ENCODE measurements at regions not wholly inside any gene's neighbourhood (a gene's known extent, or its start where the extent isn't known, plus 50 kb on each side); places are given as distances from the start of the nearest gene placed in this dataset.

- Mint-ChIP-seq H3K4me1 (ENCODE audit: low read depth in 2 of 2) (no peaks in the 10 kb centered on the region), H3K27ac (no peak overlapping the region), H3K36me3 (no peaks in the 10 kb centered on the region), H3K27me3 (peaks cover 22 to 26% of the 10 kb centered on the region in 2 donors), H3K4me3 (no peak overlapping the region), H3K9me3 (no peaks in the 10 kb centered on the region)
- DNase-seq (ENCODE audit: low spot score) (no peak), ATAC-seq (peak in 1 of 2 donors; percentile 8)
Observed at GRCh38 chr3:127395663-127396355, 108.0 kb upstream of the PRR20G start.

- DNase-seq (ENCODE audit: low spot score) = no peak
- peaks cover 18 to 20% of the 10 kb centered on the region in 2 donors for H3K27me3 Mint-ChIP-seq
- no peak overlapping the region for H3K4me3 Mint-ChIP-seq
- no peaks in the 10 kb centered on the region for H3K36me3 Mint-ChIP-seq
- no peaks in the 10 kb centered on the region for H3K4me1 Mint-ChIP-seq (ENCODE audit: low read depth in 2 of 2)
- no peak overlapping the region for H3K27ac Mint-ChIP-seq
- H3K9me3 Mint-ChIP-seq = no peaks in the 10 kb centered on the region
- no peak for ATAC-seq
Observed at GRCh38 chr3:127394984-127395662, 107.3 kb upstream of the PRR20G start.

- peaks cover 18 to 19% of the 10 kb centered on the region in 2 donors for H3K27me3 Mint-ChIP-seq
- H3K4me3 Mint-ChIP-seq = no peak overlapping the region
- ATAC-seq = no peak
- no peaks in the 10 kb centered on the region for H3K36me3 Mint-ChIP-seq
- no peaks in the 10 kb centered on the region for H3K4me1 Mint-ChIP-seq (ENCODE audit: low read depth in 2 of 2)
- DNase-seq (ENCODE audit: low spot score) = no peak
- no peaks in the 10 kb centered on the region for H3K9me3 Mint-ChIP-seq
- no peak overlapping the region for H3K27ac Mint-ChIP-seq
Observed at GRCh38 chr3:127394031-127394430, 106.2 kb upstream of the PRR20G start.

- Mint-ChIP-seq H3K27me3 (peaks cover 17 to 19% of the 10 kb centered on the region in 2 donors), H3K4me1 (ENCODE audit: low read depth in 2 of 2) (no peaks in the 10 kb centered on the region), H3K4me3 (no peak overlapping the region), H3K9me3 (no peaks in the 10 kb centered on the region), H3K36me3 (no peaks in the 10 kb centered on the region), H3K27ac (no peak overlapping the region)
- ATAC-seq = peak in 1 of 2 donors; percentile 8
- no peak for DNase-seq (ENCODE audit: low spot score)
Observed at GRCh38 chr3:127393131-127393820, 105.4 kb upstream of the PRR20G start.

- Mint-ChIP-seq H3K4me1 (ENCODE audit: low read depth in 2 of 2) (no peaks in the 10 kb centered on the region), H3K27ac (no peak overlapping the region), H3K9me3 (no peaks in the 10 kb centered on the region), H3K27me3 (peaks cover 11 to 12% of the 10 kb centered on the region in 2 donors), H3K4me3 (no peak overlapping the region), H3K36me3 (no peaks in the 10 kb centered on the region)
- DNase-seq (ENCODE audit: low spot score) = no peak
- no peak for ATAC-seq
Observed at GRCh38 chr3:127392156-127392490, 104.3 kb upstream of the PRR20G start.

- no peak for DNase-seq (ENCODE audit: low spot score)
- H3K4me1 Mint-ChIP-seq (ENCODE audit: low read depth in 2 of 2) = no peaks in the 10 kb centered on the region
- H3K4me3 Mint-ChIP-seq = no peak overlapping the region
- H3K9me3 Mint-ChIP-seq = no peaks in the 10 kb centered on the region
- no peaks in the 10 kb centered on the region for H3K36me3 Mint-ChIP-seq
- no peak overlapping the region for H3K27ac Mint-ChIP-seq
- no peak for ATAC-seq
- H3K27me3 Mint-ChIP-seq = peaks cover 8 to 11% of the 10 kb centered on the region in 2 donors
Observed at GRCh38 chr3:127391436-127392155, 103.8 kb upstream of the PRR20G start.

- no peaks in the 10 kb centered on the region for H3K4me1 Mint-ChIP-seq (ENCODE audit: low read depth in 2 of 2)
- no peak overlapping the region for H3K4me3 Mint-ChIP-seq
- peaks cover 0 to 8% of the 10 kb centered on the region in 2 donors for H3K27me3 Mint-ChIP-seq
- DNase-seq (ENCODE audit: low spot score) (no peak), ATAC-seq (no peak)
- H3K27ac Mint-ChIP-seq = no peak overlapping the region
- H3K9me3 Mint-ChIP-seq = no peaks in the 10 kb centered on the region
- H3K36me3 Mint-ChIP-seq = no peaks in the 10 kb centered on the region
Observed at GRCh38 chr3:127390365-127391025, 102.6 kb upstream of the PRR20G start.

GRCh38 chr3:127389913-127390312, 102.1 kb upstream of the PRR20G start:
- no peak overlapping the region for H3K4me3 Mint-ChIP-seq
- H3K27ac Mint-ChIP-seq = no peak overlapping the region
- no peaks in the 10 kb centered on the region for H3K9me3 Mint-ChIP-seq
- H3K36me3 Mint-ChIP-seq = no peaks in the 10 kb centered on the region
- no peaks in the 10 kb centered on the region for H3K4me1 Mint-ChIP-seq (ENCODE audit: low read depth in 2 of 2)
- H3K27me3 Mint-ChIP-seq = peaks cover 0 to 8% of the 10 kb centered on the region in 2 donors
- no peak for DNase-seq (ENCODE audit: low spot score)
- no peak for ATAC-seq

GRCh38 chr3:127389420-127389819, 101.6 kb upstream of the PRR20G start:
- no peak overlapping the region for H3K4me3 Mint-ChIP-seq
- DNase-seq (ENCODE audit: low spot score) (no peak), ATAC-seq (no peak)
- H3K27ac Mint-ChIP-seq = no peak overlapping the region
- no peaks in the 10 kb centered on the region for H3K4me1 Mint-ChIP-seq (ENCODE audit: low read depth in 2 of 2)
- no peaks in the 10 kb centered on the region for H3K36me3 Mint-ChIP-seq
- H3K27me3 Mint-ChIP-seq = peaks cover 0 to 8% of the 10 kb centered on the region in 2 donors
- no peaks in the 10 kb centered on the region for H3K9me3 Mint-ChIP-seq

- H3K36me3 Mint-ChIP-seq = no peaks in the 10 kb centered on the region
- H3K9me3 Mint-ChIP-seq = no peaks in the 10 kb centered on the region
- no peak overlapping the region for H3K27ac Mint-ChIP-seq
- H3K4me3 Mint-ChIP-seq = no peak overlapping the region
- H3K27me3 Mint-ChIP-seq = peaks cover 0 to 7% of the 10 kb centered on the region in 2 donors
- no peak for DNase-seq (ENCODE audit: low spot score)
- ATAC-seq = no peak
- H3K4me1 Mint-ChIP-seq (ENCODE audit: low read depth in 2 of 2) = no peaks in the 10 kb centered on the region
Observed at GRCh38 chr3:127388427-127388826, 100.6 kb upstream of the PRR20G start.

- Mint-ChIP-seq H3K27ac (no peak overlapping the region), H3K9me3 (no peaks in the 10 kb centered on the region), H3K4me1 (ENCODE audit: low read depth in 2 of 2) (no peaks in the 10 kb centered on the region), H3K27me3 (no peaks in the 10 kb centered on the region), H3K4me3 (no peak overlapping the region), H3K36me3 (no peaks in the 10 kb centered on the region)
- no peak for DNase-seq (ENCODE audit: low spot score)
- ATAC-seq = no peak
Observed at GRCh38 chr3:127387556-127388153, 99.8 kb upstream of the PRR20G start.

- H3K27me3 Mint-ChIP-seq = peaks cover 0 to 2% of the 10 kb centered on the region in 2 donors
- no peaks in the 10 kb centered on the region for H3K9me3 Mint-ChIP-seq
- DNase-seq (ENCODE audit: low spot score) (no peak), ATAC-seq (no peak)
- no peak overlapping the region for H3K4me3 Mint-ChIP-seq
- no peak overlapping the region for H3K27ac Mint-ChIP-seq
- H3K36me3 Mint-ChIP-seq = no peaks in the 10 kb centered on the region
- no peaks in the 10 kb centered on the region for H3K4me1 Mint-ChIP-seq (ENCODE audit: low read depth in 2 of 2)
Observed at GRCh38 chr3:127387119-127387518, 99.3 kb upstream of the PRR20G start.

GRCh38 chr3:127386490-127386889, 98.6 kb upstream of the PRR20G start:
- peaks cover 0 to 7% of the 10 kb centered on the region in 2 donors for H3K27me3 Mint-ChIP-seq
- H3K9me3 Mint-ChIP-seq = no peaks in the 10 kb centered on the region
- DNase-seq (ENCODE audit: low spot score) (no peak), ATAC-seq (no peak)
- no peak overlapping the region for H3K27ac Mint-ChIP-seq
- H3K36me3 Mint-ChIP-seq = no peaks in the 10 kb centered on the region
- no peaks in the 10 kb centered on the region for H3K4me1 Mint-ChIP-seq (ENCODE audit: low read depth in 2 of 2)
- no peak overlapping the region for H3K4me3 Mint-ChIP-seq

Data from natural killer cell treated with Interleukin-12 subunit alpha and Interleukin-12 subunit beta and Interleukin-15 and Interleukin-18, amount 100 ng/mL, for 72 hours (primary cell).